HEK293 (cell line): ENCODE measurements at regions not wholly inside any gene's neighbourhood (a gene's known extent, or its start where the extent isn't known, plus 50 kb on each side); places are given as distances from the start of the nearest gene placed in this dataset.

Experiments
- CTCF ChIA-PET: fragments of 350-600 bp; formaldehyde crosslinking; extraction: SDS; loops from one replicate; lab custom pipeline; 2021; ENCODE audit warnings: antibody characterized with exemption; lab: Yijun Ruan, JAX
- POLR2A ChIA-PET: fragments of 300-600 bp; formaldehyde crosslinking; extraction: SDS; loops from one replicate; lab custom pipeline; 2020; ENCODE audit warnings: antibody characterized with exemption, inconsistent platforms; lab: Yijun Ruan, JAX
- H3K27ac ChIP-seq: fragments of 200-500 bp; sonication (Bioruptor generic); 2 replicates; pipeline ENCODE4 v1.5.1; 2014; ENCODE audit warnings: low read depth, low read length, control low read depth, inconsistent platforms; ENCODE audit errors: extremely low read depth
- H3K36me3 ChIP-seq, 2 experiments: fragments of 200-500 bp in 1 of 2; sonication (Bioruptor generic) in 1 of 2; 1 replicate in 1 of 2; 2 replicates in 1 of 2; pipeline ENCODE4 v1.5.1; 2014 to 2017; ENCODE audit warnings: inconsistent platforms in 2 of 2, low read length in 2 of 2; ENCODE audit not compliant: control insufficient read depth in 2 of 2, insufficient read depth in 1 of 2
- H3K4me1 ChIP-seq: fragments of 200-500 bp; sonication (Bioruptor generic); 2 replicates; pipeline ENCODE4 v1.5.1; 2014; ENCODE audit warnings: mild to moderate bottlenecking, low read length, inconsistent platforms; ENCODE audit not compliant: control insufficient read depth, insufficient read depth
- H3K4me3 ChIP-seq: 2 replicates; pipeline ENCODE4 v1.5.1; 2011; ENCODE audit warnings: low read depth, mild to moderate bottlenecking, control low read depth, low read length, moderate library complexity
- H3K9me3 ChIP-seq: fragments of 200-500 bp; sonication (Bioruptor generic); 2 replicates; pipeline ENCODE4 v1.5.1; 2014; ENCODE audit warnings: low read depth, low read length, inconsistent platforms; ENCODE audit not compliant: control insufficient read depth, insufficient read depth
- GLI4 ChIP-seq: fragments of 450-650 bp; formaldehyde crosslinking; IDR thresholded peaks from 2 replicates; pipeline ENCODE4 v1.5.1; 2016; ENCODE audit warnings: missing biosample characterization, missing genetic modification characterization
- HOXA7 ChIP-seq: sonication (generic); formaldehyde crosslinking; IDR thresholded peaks from 2 replicates; pipeline ENCODE4 v1.8.1; 2022; ENCODE audit warnings: missing genetic modification reagents, borderline replicate concordance
- KLF1 ChIP-seq: fragments of 450-650 bp; formaldehyde crosslinking; IDR thresholded peaks from 2 replicates; pipeline ENCODE4 v1.5.1; 2016; ENCODE audit warnings: missing biosample characterization, missing genetic modification characterization
- ZFP3 ChIP-seq: fragments of 450-650 bp; formaldehyde crosslinking; IDR thresholded peaks from 2 replicates; pipeline ENCODE4 v1.5.1; 2016; ENCODE audit warnings: low read depth, missing biosample characterization, missing genetic modification characterization
- ZNF248 ChIP-seq: fragments of 450-650 bp; formaldehyde crosslinking; IDR thresholded peaks from 2 replicates; pipeline ENCODE4 v1.5.1; 2017; ENCODE audit warnings: missing biosample characterization, missing genetic modification characterization
- ZNF335 ChIP-seq: fragments of 450-650 bp; formaldehyde crosslinking; conservative IDR thresholded peaks from 2 replicates; pipeline ENCODE4 v1.5.1; 2016; ENCODE audit warnings: missing biosample characterization, missing genetic modification characterization
- ZNF514 ChIP-seq: fragments of 450-650 bp; formaldehyde crosslinking; IDR thresholded peaks from 2 replicates; pipeline ENCODE4 v1.5.1; 2016; ENCODE audit warnings: missing biosample characterization, missing genetic modification characterization
- ZNF549 ChIP-seq: fragments of 450-650 bp; IDR thresholded peaks from 2 replicates; pipeline ENCODE4 v1.5.1; 2018; ENCODE audit warnings: missing biosample characterization, missing genetic modification characterization, mild to moderate bottlenecking, inconsistent platforms, moderate library complexity
- ZNF610 ChIP-seq: fragments of 450-650 bp; formaldehyde crosslinking; IDR thresholded peaks from 2 replicates; pipeline ENCODE4 v1.5.1; 2016; ENCODE audit warnings: missing biosample characterization, missing genetic modification characterization, borderline replicate concordance
- ZNF626 ChIP-seq: fragments of 450-650 bp; sonication (Bioruptor Pico); formaldehyde crosslinking; IDR thresholded peaks from 2 replicates; pipeline ENCODE4 v1.5.1; 2018; ENCODE audit warnings: missing biosample characterization, missing genetic modification characterization, inconsistent platforms
- ZNF654 ChIP-seq: fragments of 450-650 bp; formaldehyde crosslinking; IDR thresholded peaks from 2 replicates; pipeline ENCODE4 v1.5.1; 2016; ENCODE audit warnings: low read depth, missing biosample characterization, missing genetic modification characterization
- ZNF701 ChIP-seq: fragments of 450-650 bp; formaldehyde crosslinking; IDR thresholded peaks from 2 replicates; pipeline ENCODE4 v1.5.1; 2016; ENCODE audit warnings: missing biosample characterization, missing genetic modification characterization
- TF ChIP-seq, protein P1 (sequence below): fragments of 450-650 bp; formaldehyde crosslinking; IDR thresholded peaks from 2 replicates; pipeline ENCODE4 v1.5.1; 2016; ENCODE audit warnings: missing biosample characterization, missing genetic modification characterization
- TF ChIP-seq, protein P2 (sequence below): fragments of 450-650 bp; formaldehyde crosslinking; IDR thresholded peaks from 2 replicates; pipeline ENCODE4 v1.5.1; 2017; ENCODE audit warnings: missing biosample characterization, missing genetic modification characterization
- TF ChIP-seq, protein P3 (sequence below): fragments of 450-650 bp; formaldehyde crosslinking; IDR thresholded peaks from 2 replicates; pipeline ENCODE4 v1.5.1; 2016; ENCODE audit warnings: missing biosample characterization, missing genetic modification characterization
- TF ChIP-seq, protein P4 (sequence below): fragments of 450-650 bp; IDR thresholded peaks from 2 replicates; pipeline ENCODE4 v1.5.1; 2018; ENCODE audit warnings: missing biosample characterization, missing genetic modification characterization
- TF ChIP-seq, protein P5 (sequence below): fragments of 450-650 bp; formaldehyde crosslinking; IDR thresholded peaks from 2 replicates; pipeline ENCODE4 v1.5.1; 2016; ENCODE audit warnings: missing biosample characterization, missing genetic modification characterization

DNA sequence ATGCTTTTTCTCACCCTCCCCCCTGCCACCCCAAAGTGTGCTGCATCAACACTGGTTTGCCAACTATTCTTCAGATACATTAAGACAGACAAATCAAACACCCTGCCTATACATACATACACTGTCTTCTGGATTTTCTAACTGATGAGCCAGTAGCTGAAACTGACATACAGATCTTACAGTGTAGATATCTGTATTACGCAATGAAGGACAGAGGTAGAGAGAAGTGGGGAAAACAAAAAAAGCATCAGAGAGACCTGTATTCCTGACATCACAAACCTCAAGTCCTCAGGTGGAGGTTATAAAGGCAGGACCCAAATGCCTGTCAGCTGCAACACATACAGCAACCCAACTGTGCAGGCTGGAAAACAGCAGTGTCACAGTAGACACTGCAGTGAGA lies 535.4 kb downstream of the HACE1 start:
- POLR2A ChIA-PET, result no interaction called here
- Histone ChIP-seq H3K9me3 (no peaks in the 10 kb centered on the region), H3K4me1 (no peaks in the 10 kb centered on the region), H3K4me3 (no peak overlapping the region)
- CTCF ChIA-PET, result interaction anchor here (0.6 to 1.3 kb wide), 7 partner anchors 9 to 1377 kb away, joined by 3 to 8 read pairs (median 4); no protein-coding TSS in a partner anchor
- TF ChIP-seq, protein P1, sequence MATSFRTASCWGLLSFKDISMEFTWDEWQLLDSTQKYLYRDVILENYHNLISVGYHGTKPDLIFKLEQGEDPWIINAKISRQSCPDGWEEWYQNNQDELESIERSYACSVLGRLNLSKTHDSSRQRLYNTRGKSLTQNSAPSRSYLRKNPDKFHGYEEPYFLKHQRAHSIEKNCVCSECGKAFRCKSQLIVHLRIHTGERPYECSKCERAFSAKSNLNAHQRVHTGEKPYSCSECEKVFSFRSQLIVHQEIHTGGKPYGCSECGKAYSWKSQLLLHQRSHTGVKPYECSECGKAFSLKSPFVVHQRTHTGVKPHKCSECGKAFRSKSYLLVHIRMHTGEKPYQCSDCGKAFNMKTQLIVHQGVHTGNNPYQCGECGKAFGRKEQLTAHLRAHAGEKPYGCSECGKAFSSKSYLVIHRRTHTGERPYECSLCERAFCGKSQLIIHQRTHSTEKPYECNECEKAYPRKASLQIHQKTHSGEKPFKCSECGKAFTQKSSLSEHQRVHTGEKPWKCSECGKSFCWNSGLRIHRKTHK (tag by site-specific recombination), result no peak
- TF ChIP-seq, all 188 proteins: peak for 0
- H3K27ac ChIP-seq, result no peak overlapping the region
- H3K36me3 ChIP-seq, result no peaks in the 10 kb centered on the region

DNA sequence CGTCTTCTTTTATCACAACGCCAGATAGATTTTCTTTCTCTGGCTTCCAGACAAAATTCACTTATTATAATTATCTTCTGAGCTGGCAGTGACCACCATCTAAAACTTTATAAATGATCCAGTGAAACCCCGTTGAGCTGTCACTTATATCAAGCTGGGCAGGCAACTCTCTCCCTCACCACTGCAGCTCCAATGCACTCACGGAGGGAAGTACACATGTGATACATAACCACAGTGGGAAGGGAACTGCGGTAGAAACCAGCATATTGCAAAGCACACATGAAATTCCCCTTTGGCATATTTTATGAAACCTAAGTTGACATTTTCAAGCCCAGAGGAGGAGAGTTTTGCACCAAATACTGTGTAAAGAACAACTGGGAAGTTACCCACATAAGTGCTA lies 536.9 kb downstream of the HACE1 start:
- H3K27ac ChIP-seq, result no peak overlapping the region
- CTCF ChIA-PET, result no interaction called here
- POLR2A ChIA-PET, result no interaction called here
- H3K36me3 ChIP-seq, result no peaks in the 10 kb centered on the region
- no peak overlapping the region for H3K4me3 ChIP-seq
- TF ChIP-seq ZNF654 (no peak), ZNF701 (tag by site-specific recombination) (no peak), ZNF514 (tag by site-specific recombination) (no peak), HOXA7 (CRISPR knock-in tag) (no peak), ZNF626 (no peak), ZNF248 (tag by site-specific recombination) (no peak), ZNF335 (tag by site-specific recombination) (no peak), ZNF610 (tag by site-specific recombination) (no peak), ZFP3 (tag by site-specific recombination) (no peak), GLI4 (tag by site-specific recombination) (no peak), ZNF549 (tag by site-specific recombination) (no peak), KLF1 (tag by site-specific recombination) (no peak)
- TF ChIP-seq, protein P2, sequence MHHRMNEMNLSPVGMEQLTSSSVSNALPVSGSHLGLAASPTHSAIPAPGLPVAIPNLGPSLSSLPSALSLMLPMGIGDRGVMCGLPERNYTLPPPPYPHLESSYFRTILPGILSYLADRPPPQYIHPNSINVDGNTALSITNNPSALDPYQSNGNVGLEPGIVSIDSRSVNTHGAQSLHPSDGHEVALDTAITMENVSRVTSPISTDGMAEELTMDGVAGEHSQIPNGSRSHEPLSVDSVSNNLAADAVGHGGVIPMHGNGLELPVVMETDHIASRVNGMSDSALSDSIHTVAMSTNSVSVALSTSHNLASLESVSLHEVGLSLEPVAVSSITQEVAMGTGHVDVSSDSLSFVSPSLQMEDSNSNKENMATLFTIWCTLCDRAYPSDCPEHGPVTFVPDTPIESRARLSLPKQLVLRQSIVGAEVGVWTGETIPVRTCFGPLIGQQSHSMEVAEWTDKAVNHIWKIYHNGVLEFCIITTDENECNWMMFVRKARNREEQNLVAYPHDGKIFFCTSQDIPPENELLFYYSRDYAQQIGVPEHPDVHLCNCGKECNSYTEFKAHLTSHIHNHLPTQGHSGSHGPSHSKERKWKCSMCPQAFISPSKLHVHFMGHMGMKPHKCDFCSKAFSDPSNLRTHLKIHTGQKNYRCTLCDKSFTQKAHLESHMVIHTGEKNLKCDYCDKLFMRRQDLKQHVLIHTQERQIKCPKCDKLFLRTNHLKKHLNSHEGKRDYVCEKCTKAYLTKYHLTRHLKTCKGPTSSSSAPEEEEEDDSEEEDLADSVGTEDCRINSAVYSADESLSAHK (tag by site-specific recombination), result no peak
- TF ChIP-seq, protein P3, sequence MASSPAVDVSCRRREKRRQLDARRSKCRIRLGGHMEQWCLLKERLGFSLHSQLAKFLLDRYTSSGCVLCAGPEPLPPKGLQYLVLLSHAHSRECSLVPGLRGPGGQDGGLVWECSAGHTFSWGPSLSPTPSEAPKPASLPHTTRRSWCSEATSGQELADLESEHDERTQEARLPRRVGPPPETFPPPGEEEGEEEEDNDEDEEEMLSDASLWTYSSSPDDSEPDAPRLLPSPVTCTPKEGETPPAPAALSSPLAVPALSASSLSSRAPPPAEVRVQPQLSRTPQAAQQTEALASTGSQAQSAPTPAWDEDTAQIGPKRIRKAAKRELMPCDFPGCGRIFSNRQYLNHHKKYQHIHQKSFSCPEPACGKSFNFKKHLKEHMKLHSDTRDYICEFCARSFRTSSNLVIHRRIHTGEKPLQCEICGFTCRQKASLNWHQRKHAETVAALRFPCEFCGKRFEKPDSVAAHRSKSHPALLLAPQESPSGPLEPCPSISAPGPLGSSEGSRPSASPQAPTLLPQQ (tag by site-specific recombination), result no peak
- TF ChIP-seq, protein P4, sequence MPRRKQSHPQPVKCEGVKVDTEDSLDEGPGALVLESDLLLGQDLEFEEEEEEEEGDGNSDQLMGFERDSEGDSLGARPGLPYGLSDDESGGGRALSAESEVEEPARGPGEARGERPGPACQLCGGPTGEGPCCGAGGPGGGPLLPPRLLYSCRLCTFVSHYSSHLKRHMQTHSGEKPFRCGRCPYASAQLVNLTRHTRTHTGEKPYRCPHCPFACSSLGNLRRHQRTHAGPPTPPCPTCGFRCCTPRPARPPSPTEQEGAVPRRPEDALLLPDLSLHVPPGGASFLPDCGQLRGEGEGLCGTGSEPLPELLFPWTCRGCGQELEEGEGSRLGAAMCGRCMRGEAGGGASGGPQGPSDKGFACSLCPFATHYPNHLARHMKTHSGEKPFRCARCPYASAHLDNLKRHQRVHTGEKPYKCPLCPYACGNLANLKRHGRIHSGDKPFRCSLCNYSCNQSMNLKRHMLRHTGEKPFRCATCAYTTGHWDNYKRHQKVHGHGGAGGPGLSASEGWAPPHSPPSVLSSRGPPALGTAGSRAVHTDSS, result no peak
- TF ChIP-seq, protein P5, sequence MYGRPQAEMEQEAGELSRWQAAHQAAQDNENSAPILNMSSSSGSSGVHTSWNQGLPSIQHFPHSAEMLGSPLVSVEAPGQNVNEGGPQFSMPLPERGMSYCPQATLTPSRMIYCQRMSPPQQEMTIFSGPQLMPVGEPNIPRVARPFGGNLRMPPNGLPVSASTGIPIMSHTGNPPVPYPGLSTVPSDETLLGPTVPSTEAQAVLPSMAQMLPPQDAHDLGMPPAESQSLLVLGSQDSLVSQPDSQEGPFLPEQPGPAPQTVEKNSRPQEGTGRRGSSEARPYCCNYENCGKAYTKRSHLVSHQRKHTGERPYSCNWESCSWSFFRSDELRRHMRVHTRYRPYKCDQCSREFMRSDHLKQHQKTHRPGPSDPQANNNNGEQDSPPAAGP, result no peak
- H3K4me1 ChIP-seq, result no peaks in the 10 kb centered on the region
- H3K9me3 ChIP-seq, result no peaks in the 10 kb centered on the region
